Retinal pigment epithelial cell (primary cell): ENCODE measurements at regions not wholly inside any gene's neighbourhood (a gene's known extent, or its start where the extent isn't known, plus 50 kb on each side); places are given as distances from the start of the nearest gene placed in this dataset.
"Not testable (repeated sequence)": the region's sequence is repeated elsewhere in the genome, so short reads cannot be mapped to it uniquely, and the experiment has no call there.

Source experiments
- DNase-seq: peaks from one replicate; pipeline ENCODE4 v3.0.0-alpha.2; 2010; ENCODE audit warnings: low read depth
- H3K4me3 ChIP-seq: 2 replicates; pipeline ENCODE4 v1.5.1; 2011; ENCODE audit warnings: mild to moderate bottlenecking, low read length, control low read depth, moderate library complexity
- TF ChIP-seq, protein P1 (sequence below): conservative IDR thresholded peaks from 2 replicates; pipeline ENCODE4 v1.5.1; 2011; ENCODE audit warnings: low read depth, low read length, control low read depth, inconsistent platforms

DNA sequence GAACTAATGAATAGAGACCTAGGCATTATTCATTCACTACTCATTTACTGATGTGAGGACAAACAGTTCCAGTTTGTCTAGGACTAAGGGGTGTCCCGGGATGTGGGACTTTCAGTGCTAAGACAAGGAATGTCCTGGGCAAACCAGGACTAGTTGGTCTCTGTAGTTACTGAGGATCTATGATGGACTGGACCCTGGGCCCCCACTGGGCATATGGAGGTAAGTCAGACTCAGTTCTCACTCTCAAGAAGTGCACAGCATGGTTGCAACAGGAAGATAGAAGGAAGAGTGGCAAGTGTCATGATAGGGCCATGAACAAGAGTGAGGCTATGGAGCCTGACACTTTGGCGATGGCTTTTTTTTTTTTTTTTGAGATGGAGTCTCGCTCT is 128.2 kb downstream of the MYCN start:
- no peak for DNase-seq
- TF ChIP-seq, protein P1, sequence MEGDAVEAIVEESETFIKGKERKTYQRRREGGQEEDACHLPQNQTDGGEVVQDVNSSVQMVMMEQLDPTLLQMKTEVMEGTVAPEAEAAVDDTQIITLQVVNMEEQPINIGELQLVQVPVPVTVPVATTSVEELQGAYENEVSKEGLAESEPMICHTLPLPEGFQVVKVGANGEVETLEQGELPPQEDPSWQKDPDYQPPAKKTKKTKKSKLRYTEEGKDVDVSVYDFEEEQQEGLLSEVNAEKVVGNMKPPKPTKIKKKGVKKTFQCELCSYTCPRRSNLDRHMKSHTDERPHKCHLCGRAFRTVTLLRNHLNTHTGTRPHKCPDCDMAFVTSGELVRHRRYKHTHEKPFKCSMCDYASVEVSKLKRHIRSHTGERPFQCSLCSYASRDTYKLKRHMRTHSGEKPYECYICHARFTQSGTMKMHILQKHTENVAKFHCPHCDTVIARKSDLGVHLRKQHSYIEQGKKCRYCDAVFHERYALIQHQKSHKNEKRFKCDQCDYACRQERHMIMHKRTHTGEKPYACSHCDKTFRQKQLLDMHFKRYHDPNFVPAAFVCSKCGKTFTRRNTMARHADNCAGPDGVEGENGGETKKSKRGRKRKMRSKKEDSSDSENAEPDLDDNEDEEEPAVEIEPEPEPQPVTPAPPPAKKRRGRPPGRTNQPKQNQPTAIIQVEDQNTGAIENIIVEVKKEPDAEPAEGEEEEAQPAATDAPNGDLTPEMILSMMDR = no peak
- no peak overlapping the region for H3K4me3 ChIP-seq

DNA sequence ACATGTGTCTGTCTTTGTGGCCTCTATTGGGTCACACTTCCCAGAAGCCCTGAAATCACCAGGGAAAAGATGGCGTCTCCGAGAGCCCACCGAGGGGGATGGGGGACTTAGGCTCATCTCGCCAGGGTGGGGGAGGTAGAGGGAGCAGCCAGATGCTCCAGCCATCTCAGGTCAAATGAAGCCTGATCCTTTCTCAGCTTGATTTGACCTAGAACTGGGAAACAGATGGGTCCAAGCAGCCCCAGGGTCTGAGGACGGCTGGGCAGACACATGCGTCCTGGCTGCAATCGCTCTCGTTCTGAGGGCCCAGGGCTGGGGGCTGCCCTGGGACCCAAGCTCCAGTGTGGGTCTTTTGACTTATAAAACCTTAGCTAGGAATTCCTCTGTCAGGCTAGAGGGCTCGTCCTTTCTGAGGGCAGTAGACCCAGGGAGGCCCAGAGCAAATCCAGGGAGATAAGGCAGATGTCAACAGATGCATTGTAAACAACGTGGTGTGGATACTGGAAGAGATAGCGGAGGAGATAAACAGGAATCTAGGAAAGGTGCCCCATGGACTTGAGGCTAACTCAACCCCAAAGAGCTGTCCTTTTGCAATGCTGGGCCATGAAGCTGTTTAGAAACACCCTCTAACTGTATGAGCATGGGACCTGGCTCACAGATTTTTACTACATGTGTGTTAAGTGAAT is 127.7 kb downstream of the MYCN start:
- no peak overlapping the region for H3K4me3 ChIP-seq
- TF ChIP-seq, protein P1 = no peak
- no peak for DNase-seq

DNA sequence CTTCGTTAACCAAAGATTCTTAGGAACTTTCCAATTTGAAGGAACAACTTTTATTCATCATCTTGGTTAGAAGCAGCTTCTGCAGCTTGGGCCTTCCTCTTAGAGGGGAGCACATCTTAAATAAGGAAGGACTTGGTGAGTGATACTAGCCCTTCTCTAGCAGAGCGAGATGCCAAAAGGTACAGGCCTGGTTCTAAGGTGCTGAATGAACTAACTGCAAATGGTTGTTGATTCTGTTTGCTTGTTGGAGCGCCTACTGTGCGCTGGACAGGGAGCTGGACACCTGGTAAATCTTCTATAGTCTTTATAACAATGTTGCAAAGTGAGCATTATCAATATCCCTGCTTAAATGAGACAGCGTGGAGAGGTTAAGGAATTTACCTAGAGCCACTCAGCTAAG is 127.1 kb downstream of the MYCN start:
- DNase-seq = no peak
- TF ChIP-seq, protein P1 = no peak
- no peak overlapping the region for H3K4me3 ChIP-seq

DNA sequence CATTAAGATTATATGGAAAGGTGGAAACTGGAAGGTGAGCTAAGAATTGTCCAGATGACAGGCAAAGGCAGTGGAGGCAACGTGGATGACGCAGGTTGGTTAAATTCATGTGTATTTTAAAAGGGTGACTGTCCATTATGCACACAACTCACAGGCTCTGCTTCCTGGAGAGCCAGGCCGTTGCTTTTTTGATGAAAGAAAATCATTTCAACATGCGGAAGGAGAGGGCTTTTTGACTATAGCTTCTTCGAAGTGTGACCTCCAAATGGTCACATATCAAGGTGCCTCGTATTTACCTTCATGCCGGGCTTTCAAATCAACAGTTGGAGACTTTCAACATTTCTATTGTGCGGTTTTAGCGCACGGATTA is 126.7 kb downstream of the MYCN start:
- no peak overlapping the region for H3K4me3 ChIP-seq
- no peak for DNase-seq
- TF ChIP-seq, protein P1 = no peak

DNA sequence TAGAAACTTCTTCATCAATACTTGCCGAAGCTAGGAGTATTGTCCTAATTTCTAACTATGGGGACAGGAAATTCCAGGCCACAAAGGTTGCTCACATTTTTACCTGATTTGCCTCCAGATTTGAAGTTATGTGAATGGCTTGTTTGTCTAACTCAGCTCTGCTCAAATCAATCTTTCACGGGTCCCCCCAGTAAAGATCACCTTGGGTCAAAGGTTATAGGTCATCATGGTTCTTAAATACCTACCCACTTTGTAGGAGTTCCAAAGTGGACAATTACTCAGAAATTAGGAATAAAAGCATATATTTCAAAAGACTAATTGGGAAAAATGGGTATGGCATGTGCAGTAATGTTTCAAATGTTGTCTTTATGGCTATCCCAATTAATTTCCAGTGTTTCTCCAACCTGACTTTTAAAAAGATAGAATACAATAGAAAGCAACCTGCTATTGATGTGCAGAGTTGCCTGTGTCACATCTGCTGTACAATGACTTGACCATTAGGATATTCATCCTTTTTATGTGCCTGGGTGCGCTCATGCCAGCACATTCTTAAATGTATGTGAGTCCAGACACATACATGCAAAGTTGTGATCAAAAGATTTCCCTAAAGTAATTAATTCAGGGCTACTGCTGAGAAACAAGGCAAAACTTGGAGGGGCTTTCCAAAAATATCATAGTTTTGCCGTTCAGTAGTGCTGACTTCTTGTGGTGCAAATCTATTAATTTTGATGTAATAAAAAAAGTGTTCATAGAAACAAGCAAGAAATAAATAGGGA is 126.1 kb downstream of the MYCN start:
- DNase-seq = no peak
- H3K4me3 ChIP-seq = no peak overlapping the region
- TF ChIP-seq, protein P1 = no peak

DNA sequence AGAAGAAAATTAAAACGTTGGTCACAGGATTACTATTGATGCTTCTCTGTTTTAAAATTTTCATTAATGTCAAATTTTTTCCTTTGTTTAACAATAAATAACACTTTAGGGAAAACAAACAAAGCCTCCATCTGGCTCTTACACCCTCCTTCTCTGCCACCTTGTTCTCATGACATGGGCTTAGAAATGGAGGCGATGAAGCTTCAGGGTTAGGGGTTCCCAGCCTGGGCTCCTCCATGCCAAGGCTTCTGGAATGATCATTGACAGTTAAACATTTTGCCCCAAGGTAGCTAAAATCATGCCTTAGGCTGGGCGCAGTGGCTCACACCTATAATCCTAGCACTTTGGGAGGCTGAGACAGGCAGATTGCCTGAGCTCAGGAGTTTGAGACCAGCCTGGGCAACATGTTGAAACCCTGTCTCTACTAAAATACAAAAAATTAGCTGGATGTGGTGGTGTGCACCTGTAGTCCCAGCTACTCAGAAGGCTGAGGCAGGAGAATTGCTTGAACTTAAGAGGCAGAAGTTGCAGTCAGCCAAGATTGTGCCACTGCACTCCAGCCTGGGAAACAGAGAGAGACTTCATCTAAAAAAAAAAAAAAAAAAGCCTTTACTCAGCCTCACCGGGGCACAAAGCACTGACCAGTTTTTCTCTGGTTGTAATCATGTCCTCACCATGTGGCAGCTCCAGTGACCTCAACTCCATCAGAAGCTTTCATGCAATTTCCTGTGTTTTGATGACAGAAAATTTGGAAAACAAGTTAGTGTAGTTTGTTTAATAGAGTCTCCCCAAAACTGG is 125.1 kb downstream of the MYCN start:
- not testable (repeated sequence) for DNase-seq, H3K4me3 ChIP-seq

DNA sequence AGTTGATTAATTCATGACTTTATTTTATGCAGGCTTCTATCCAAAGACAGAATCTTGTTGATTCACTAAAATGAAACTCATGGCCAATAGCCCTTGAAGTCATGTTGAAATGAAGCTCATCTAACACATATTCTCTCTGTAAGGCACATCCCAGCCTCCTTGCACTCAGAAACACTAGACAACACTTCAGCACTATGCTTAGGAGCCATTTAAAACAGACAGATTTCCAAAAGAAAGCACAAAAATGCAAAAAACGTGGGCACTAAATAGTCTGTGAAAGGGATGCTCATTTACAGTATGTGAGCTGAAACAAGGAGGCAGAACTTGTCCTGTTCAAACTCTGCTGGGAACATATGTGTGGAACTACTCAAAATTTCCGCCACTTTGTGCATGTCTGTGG is 124.4 kb downstream of the MYCN start:
- TF ChIP-seq, protein P1 = no peak

More for the DNA sequence above, 124.4 kb downstream of the MYCN start:
- no peak for DNase-seq
- H3K4me3 ChIP-seq = no peak overlapping the region
